HEK293T (cell line): ENCODE measurements at regions not wholly inside any gene's neighbourhood (a gene's known extent, or its start where the extent isn't known, plus 50 kb on each side); places are given as distances from the start of the nearest gene placed in this dataset.

ENCODE experiments used
- FOXM1 ChIP-seq: fragments of 450-650 bp; IDR thresholded peaks from 2 replicates; pipeline ENCODE4 v1.6.1; 2017; ENCODE audit warnings: mild to moderate bottlenecking, borderline replicate concordance
- L3MBTL2 ChIP-seq: fragments of 450-650 bp; conservative IDR thresholded peaks from 2 replicates; pipeline ENCODE4 v1.6.1; 2016; ENCODE audit warnings: mild to moderate bottlenecking
- NFRKB ChIP-seq: fragments of 450-650 bp; IDR thresholded peaks from 2 replicates; pipeline ENCODE4 v1.6.1; 2016; ENCODE audit warnings: mild to moderate bottlenecking, moderate library complexity

DNA sequence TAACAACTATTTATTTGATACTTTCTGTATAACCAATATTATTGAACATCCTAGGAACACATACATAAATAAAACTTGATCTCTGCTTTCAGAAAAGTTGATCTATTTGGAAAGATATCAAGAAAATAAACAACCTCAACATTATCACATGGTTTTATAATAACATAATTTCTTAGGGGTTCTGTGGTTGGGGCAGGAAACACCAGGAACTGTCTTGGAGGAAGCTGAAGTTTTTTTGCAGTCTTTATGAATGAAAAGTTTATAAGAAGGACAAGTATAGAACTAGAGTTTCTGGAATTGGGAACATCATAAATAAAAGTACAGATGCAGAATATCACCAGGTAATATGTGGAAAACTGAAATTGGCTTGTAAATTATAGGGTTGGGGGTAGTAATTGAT lies 296.1 kb downstream of the TAF11L14 start:
- TF ChIP-seq NFRKB: no peak
- TF ChIP-seq FOXM1: no peak
- no peak for TF ChIP-seq L3MBTL2
